Kidney epithelial cell (primary cell): ENCODE measurements at regions not wholly inside any gene's neighbourhood (a gene's known extent, or its start where the extent isn't known, plus 50 kb on each side); places are given as distances from the start of the nearest gene placed in this dataset.
"Not testable (repeated sequence)": the region's sequence is repeated elsewhere in the genome, so short reads cannot be mapped to it uniquely, and the experiment has no call there.

Experiments used
- DNase-seq: peaks from one replicate; pipeline ENCODE4 v3.0.0-alpha.2; 2010; ENCODE audit warnings: low read depth
- H3K27me3 ChIP-seq: 2 replicates; pipeline ENCODE4 v1.6.0; 2011; ENCODE audit warnings: low read length; ENCODE audit not compliant: control insufficient read depth, insufficient read depth
- H3K36me3 ChIP-seq: 2 replicates; pipeline ENCODE4 v1.5.1; 2011; ENCODE audit warnings: low read length; ENCODE audit not compliant: control insufficient read depth, insufficient read depth
- H3K4me3 ChIP-seq: 2 replicates; pipeline ENCODE4 v1.5.1; 2011; ENCODE audit warnings: low read depth, mild to moderate bottlenecking, control low read depth, low read length
- TF ChIP-seq, protein P1 (sequence below): IDR thresholded peaks from 2 replicates; pipeline ENCODE4 v1.5.1; 2011; ENCODE audit warnings: mild to moderate bottlenecking, moderate library complexity, low read length, control low read depth, inconsistent platforms; ENCODE audit not compliant: insufficient read depth, poor library complexity, severe bottlenecking

DNA sequence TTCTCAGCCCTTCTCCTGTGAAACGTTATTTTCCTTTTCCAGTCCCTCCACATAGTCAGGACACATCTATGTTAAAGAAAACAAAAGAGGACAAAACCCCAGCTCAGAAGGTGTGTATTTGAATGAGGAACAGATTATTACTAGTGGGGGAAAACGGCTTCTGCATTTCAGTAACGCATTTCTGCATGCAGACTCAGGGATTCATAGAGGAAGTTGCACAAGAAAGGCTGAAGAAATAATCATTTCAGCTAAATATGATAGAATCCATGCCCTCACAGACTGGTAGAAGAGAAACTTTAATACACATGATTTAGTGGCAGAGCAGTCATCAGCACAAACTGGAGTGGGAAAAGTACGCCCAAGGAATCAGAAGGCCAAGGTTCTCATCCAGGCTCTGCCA lies 270.8 kb upstream of the FGF13 start:
- Histone ChIP-seq H3K36me3 (no peaks in the 10 kb centered on the region), H3K4me3 (no peak overlapping the region), H3K27me3 (no peaks in the 10 kb centered on the region)
- DNase-seq: no peak
- TF ChIP-seq, protein P1, sequence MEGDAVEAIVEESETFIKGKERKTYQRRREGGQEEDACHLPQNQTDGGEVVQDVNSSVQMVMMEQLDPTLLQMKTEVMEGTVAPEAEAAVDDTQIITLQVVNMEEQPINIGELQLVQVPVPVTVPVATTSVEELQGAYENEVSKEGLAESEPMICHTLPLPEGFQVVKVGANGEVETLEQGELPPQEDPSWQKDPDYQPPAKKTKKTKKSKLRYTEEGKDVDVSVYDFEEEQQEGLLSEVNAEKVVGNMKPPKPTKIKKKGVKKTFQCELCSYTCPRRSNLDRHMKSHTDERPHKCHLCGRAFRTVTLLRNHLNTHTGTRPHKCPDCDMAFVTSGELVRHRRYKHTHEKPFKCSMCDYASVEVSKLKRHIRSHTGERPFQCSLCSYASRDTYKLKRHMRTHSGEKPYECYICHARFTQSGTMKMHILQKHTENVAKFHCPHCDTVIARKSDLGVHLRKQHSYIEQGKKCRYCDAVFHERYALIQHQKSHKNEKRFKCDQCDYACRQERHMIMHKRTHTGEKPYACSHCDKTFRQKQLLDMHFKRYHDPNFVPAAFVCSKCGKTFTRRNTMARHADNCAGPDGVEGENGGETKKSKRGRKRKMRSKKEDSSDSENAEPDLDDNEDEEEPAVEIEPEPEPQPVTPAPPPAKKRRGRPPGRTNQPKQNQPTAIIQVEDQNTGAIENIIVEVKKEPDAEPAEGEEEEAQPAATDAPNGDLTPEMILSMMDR: no peak

DNA sequence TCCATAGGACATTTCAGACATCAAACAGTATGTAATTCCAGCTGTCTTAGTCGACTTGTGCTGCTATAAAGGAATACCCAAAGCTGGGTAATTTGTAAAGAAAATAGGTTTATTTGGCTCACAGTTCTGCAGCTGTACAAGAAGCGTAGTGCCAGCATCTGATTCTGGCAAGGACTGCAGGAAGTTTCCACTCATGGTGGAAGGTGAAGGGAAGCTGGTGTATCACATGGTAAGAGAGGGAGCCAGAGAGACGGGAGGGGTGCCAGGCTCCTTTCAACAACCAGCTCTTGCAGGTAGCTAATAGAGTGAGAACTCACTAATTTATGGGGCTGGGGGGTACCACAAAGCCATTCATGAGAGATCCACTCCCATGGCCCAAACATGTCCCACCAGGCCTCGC lies 253.0 kb upstream of the FGF13 start:
- Histone ChIP-seq H3K27me3 (no peaks in the 10 kb centered on the region), H3K36me3 (no peaks in the 10 kb centered on the region), H3K4me3 (no peak overlapping the region)
- TF ChIP-seq, protein P1: no peak
- no peak for DNase-seq

DNA sequence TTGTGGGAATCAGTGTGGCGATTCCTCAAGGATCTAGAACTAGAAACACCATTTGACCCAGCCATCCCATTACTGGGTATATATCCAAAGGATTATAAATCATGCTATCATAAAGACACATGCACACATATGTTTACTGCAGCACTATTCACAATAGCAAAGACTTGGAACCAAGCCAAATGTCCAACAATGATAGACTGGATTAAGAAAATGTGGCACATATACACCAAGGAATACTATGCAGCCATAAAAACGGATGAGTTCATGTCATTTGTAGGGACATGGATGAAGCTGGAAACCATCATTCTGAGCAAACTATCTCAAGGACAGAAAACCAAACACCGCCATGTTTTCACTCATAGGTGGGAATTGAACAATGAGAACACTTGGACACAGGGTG lies 250.9 kb upstream of the FGF13 start:
- not testable (repeated sequence) for H3K36me3 ChIP-seq, DNase-seq, H3K27me3 ChIP-seq, H3K4me3 ChIP-seq

DNA sequence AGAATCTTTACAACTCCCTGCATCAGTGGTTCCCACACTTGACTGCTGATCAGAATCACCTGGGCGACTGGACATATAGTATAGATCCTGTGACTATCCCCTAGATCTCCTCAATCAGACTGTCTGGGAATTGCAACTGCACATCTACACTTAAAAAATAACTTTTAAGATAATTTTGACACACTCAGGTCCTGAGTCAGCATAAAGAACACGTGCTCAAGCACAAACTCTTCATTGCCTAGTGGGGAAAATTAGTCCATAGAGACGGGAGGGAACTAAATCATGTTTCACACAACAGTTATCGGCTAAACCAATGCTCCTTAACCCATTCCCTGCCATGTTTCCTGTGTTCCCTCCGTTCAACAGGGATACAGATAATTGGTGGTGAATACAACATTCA lies 243.5 kb upstream of the FGF13 start:
- Histone ChIP-seq H3K27me3 (no peaks in the 10 kb centered on the region), H3K36me3 (no peaks in the 10 kb centered on the region), H3K4me3 (no peak overlapping the region)
- TF ChIP-seq, protein P1: no peak
- no peak for DNase-seq

DNA sequence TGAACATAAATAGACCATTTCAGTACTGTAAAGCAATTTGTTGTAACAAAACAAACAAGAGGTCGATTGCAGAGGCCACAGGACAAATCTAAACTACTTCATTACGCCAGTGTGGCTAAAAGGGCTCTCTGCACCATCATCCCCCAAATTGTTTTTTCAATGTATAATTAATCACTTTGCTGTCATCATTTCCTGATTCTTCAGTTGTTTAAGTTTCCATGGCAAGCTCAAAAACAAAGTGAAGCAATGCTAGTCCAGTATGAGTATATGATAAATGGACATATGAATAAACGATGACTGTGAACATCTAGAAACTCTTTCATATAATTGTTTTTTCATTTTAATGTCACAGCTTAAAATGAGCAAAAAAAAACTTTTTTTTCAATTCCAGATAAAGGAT lies 235.4 kb upstream of the FGF13 start:
- H3K4me3 ChIP-seq: no peak overlapping the region
- TF ChIP-seq, protein P1: no peak
- H3K27me3 ChIP-seq: no peaks in the 10 kb centered on the region
- H3K36me3 ChIP-seq: no peaks in the 10 kb centered on the region
- no peak for DNase-seq

DNA sequence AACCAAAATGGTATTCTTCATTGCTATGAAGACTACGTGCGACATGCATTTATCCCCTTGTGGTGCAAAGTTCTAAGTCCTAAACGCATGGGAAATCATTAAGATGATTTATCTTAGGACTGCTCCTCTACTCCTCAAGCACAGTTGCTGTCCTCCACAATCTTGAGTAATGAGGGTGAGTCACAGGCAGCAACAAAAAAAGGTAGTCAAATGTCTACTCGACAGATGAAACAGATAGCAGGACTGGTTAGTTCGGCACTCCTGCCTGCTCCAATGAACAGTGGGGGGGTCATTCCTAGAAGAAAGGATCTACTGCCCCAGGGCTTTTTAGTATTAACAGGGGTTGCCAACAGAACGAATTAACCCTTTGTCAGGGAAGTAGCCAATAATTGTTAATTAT lies 233.7 kb upstream of the FGF13 start:
- TF ChIP-seq, protein P1: no peak
- no peak overlapping the region for H3K4me3 ChIP-seq
- H3K27me3 ChIP-seq: no peaks in the 10 kb centered on the region
- DNase-seq: no peak
- H3K36me3 ChIP-seq: no peaks in the 10 kb centered on the region
